ENCODE measurements at regions not wholly inside any gene's neighbourhood (a gene's known extent, or its start where the extent isn't known, plus 50 kb on each side); places are given as distances from the start of the nearest gene placed in this dataset.

- H3K4me1 ChIP-seq = peaks cover 3 to 12% (median 8%) of the 10 kb centered on the region in 3 donors
- no peak for ATAC-seq
- FAIRE-seq = no peak
- H3K9me3 ChIP-seq = no peaks in the 10 kb centered on the region
- no peak overlapping the region for H3K27ac ChIP-seq
- no peaks in the 10 kb centered on the region for H3K27me3 ChIP-seq
- WGBS, 2 donors = 85 to 93% methylated on average over 3 of the region's 3 CpGs
- no peak for DNase-seq
- TF ChIP-seq CTCF (IDR thresholded peaks at IDR 0.05) = no peak
- no peak overlapping the region for H3K4me3 ChIP-seq
- intact Hi-C loops (cut with DNase I) = no loop called here
- no peaks in the 10 kb centered on the region for H3K36me3 ChIP-seq
Observed at GRCh38 chr13:50219743-50220142, 204.5 kb downstream of the KCNRG start.

- Histone ChIP-seq H3K27ac (no peak overlapping the region), H3K4me1 (peaks cover 3 to 12% (median 8%) of the 10 kb centered on the region in 3 donors), H3K4me3 (no peak overlapping the region), H3K9me3 (no peaks in the 10 kb centered on the region), H3K27me3 (no peaks in the 10 kb centered on the region), H3K36me3 (no peaks in the 10 kb centered on the region)
- no peak for TF ChIP-seq CTCF (IDR thresholded peaks at IDR 0.05)
- ATAC-seq (no peak), FAIRE-seq (no peak), DNase-seq (no peak)
- WGBS, 2 donors = 78 to 83% methylated on average over 4 of the region's 4 CpGs
- intact Hi-C loops (cut with DNase I) = no loop called here
Observed at GRCh38 chr13:50220938-50221337, 205.7 kb downstream of the KCNRG start.

- Histone ChIP-seq H3K9me3 (no peaks in the 10 kb centered on the region), H3K27ac (peak overlapping the region in 3 of 4 donors; percentile 25 to 68 (median 55)), H3K27me3 (no peaks in the 10 kb centered on the region), H3K36me3 (no peaks in the 10 kb centered on the region), H3K4me3 (no peak overlapping the region), H3K4me1 (peaks cover 3 to 12% (median 8%) of the 10 kb centered on the region in 3 donors)
- peak; percentile 21 to 71 (median 53) for DNase-seq
- intact Hi-C loops (cut with DNase I) = no loop called here
- FAIRE-seq = no peak
- WGBS, 2 donors = 20 to 25% methylated on average over 13 of the region's 13 CpGs
- no peak for TF ChIP-seq CTCF (IDR thresholded peaks at IDR 0.05)
- peak; percentile 70 to 85 (median 82) for ATAC-seq
Observed at GRCh38 chr13:50222569-50223332, 207.5 kb downstream of the KCNRG start.

- no peaks in the 10 kb centered on the region for H3K9me3 ChIP-seq
- no peak overlapping the region for H3K4me3 ChIP-seq
- DNase-seq (no peak), ATAC-seq (no peak), FAIRE-seq (no peak)
- 82 to 88% methylated on average over 4 of the region's 4 CpGs for WGBS, 2 donors
- H3K27ac ChIP-seq = no peak overlapping the region
- H3K27me3 ChIP-seq = no peaks in the 10 kb centered on the region
- H3K4me1 ChIP-seq = peaks cover 3 to 12% (median 8%) of the 10 kb centered on the region in 3 donors
- intact Hi-C loops (cut with DNase I) = no loop called here
- no peak for TF ChIP-seq CTCF (IDR thresholded peaks at IDR 0.05)
- H3K36me3 ChIP-seq = no peaks in the 10 kb centered on the region
Observed at GRCh38 chr13:50224534-50224933, 209.3 kb downstream of the KCNRG start.

All from pancreas (tissue), 10 donors.